Sigmoid colon (tissue), 6 donors: ENCODE measurements at regions not wholly inside any gene's neighbourhood (a gene's known extent, or its start where the extent isn't known, plus 50 kb on each side); places are given as distances from the start of the nearest gene placed in this dataset.

ENCODE experiments used
- DNase-seq: peaks from one replicate; pipeline ENCODE4 v3.0.0-alpha.2; 2019
- H3K27ac ChIP-seq, 4 donors: fragments of 200-600 bp; sonication (generic); one replicate each; pipeline ENCODE4 v1.5.1; 2016 to 2019; ENCODE audit warnings: mild to moderate bottlenecking in 1 of 4
- H3K27me3 ChIP-seq, 3 donors: fragments of 200-600 bp; sonication (generic); one replicate each; pipeline ENCODE4 v1.5.1; 2019; ENCODE audit warnings: mild to moderate bottlenecking in 1 of 3
- H3K36me3 ChIP-seq, 4 donors: fragments of 200-600 bp; sonication (generic); one replicate each; pipeline ENCODE4 v1.5.1; 2016 to 2019
- H3K4me1 ChIP-seq, 4 donors: fragments of 200-600 bp; sonication (generic); one replicate each; pipeline ENCODE4 v1.5.1; 2017 to 2019
- H3K4me3 ChIP-seq, 4 donors: fragments of 200-600 bp; sonication (generic); one replicate each; pipeline ENCODE4 v1.5.1; 2017 to 2019; ENCODE audit warnings: mild to moderate bottlenecking in 2 of 4, moderate library complexity in 1 of 4
- H3K9me3 ChIP-seq, 4 donors: fragments of 200-600 bp in 3 of 4; sonication (generic) in 3 of 4; one replicate each; pipeline versions ENCODE4 v1.5.1 to v1.6.1; 2013 to 2019
- CTCF ChIP-seq, 4 experiments: fragments of 450-650 bp in 3 of 4; fragments of 200-600 bp in 1 of 4; IDR thresholded peaks; one replicate each; pipeline ENCODE4 v1.5.1; 2016 to 2019; ENCODE audit warnings: antibody characterized with exemption in 4 of 4, mild to moderate bottlenecking in 3 of 4, moderate library complexity in 2 of 4
- EP300 ChIP-seq, 4 donors: sonication (generic); formaldehyde crosslinking; IDR thresholded peaks; one replicate each; pipeline ENCODE4 v1.6.1; 2017; ENCODE audit warnings: antibody characterized with exemption in 4 of 4
- POLR2A ChIP-seq, 2 donors: fragments of 450-650 bp; IDR thresholded peaks; one replicate each; pipeline ENCODE4 v1.6.1; 2016; ENCODE audit warnings: antibody characterized with exemption in 2 of 2, mild to moderate bottlenecking in 2 of 2, moderate library complexity in 2 of 2
- POLR2AphosphoS5 ChIP-seq, 4 donors: sonication (generic); formaldehyde crosslinking; IDR thresholded peaks; one replicate each; pipeline ENCODE4 v1.6.1; 2017; ENCODE audit warnings: antibody characterized with exemption in 4 of 4
- WGBS, 2 donors: extraction: QIAGEN DNeasy Blood & Tissue Kit; methylation state at CpG; one replicate each; pipeline ENCODE4 v1.1.7; 2013; 5-methylcytosine and 5-hydroxymethylcytosine counted together
- intact Hi-C: fragments of 100-400 bp; cut with DNase I; formaldehyde crosslinking; loops from one replicate; pipeline ENCODE4 v1.15.1; 2023
- donor health status: healthy with polysubstance abuse.
- donor health status: healthy.

- no peak overlapping the region for H3K27ac ChIP-seq
- H3K27me3 ChIP-seq = no peaks in the 10 kb centered on the region
- no peaks in the 10 kb centered on the region for H3K9me3 ChIP-seq
- no peaks in the 10 kb centered on the region for H3K36me3 ChIP-seq
- WGBS, 2 donors = 92 to 94% methylated on average over 3 of the region's 3 CpGs
- H3K4me1 ChIP-seq = no peaks in the 10 kb centered on the region
- no peak for DNase-seq
- no peak overlapping the region for H3K4me3 ChIP-seq
- TF ChIP-seq CTCF (IDR thresholded peaks at IDR 0.05) = no peak
- intact Hi-C loops = loop anchor here (5.0 kb wide), 2 partner anchors 459 to 659 kb away; no protein-coding TSS in a partner anchor
Measured at GRCh38 chr15:81483496-81483895, 109.5 kb upstream of the TMC3 start.

- H3K9me3 ChIP-seq = no peaks in the 10 kb centered on the region
- H3K4me1 ChIP-seq = no peaks in the 10 kb centered on the region
- no peak overlapping the region for H3K27ac ChIP-seq
- H3K36me3 ChIP-seq = no peaks in the 10 kb centered on the region
- TF ChIP-seq EP300 (IDR thresholded peaks at IDR 0.05) = no peak
- TF ChIP-seq CTCF (IDR thresholded peaks at IDR 0.05) = no peak
- no peak for TF ChIP-seq POLR2A (IDR thresholded peaks at IDR 0.05)
- TF ChIP-seq POLR2AphosphoS5 (IDR thresholded peaks at IDR 0.05) = no peak
- H3K4me3 ChIP-seq = no peak overlapping the region
- no peak for DNase-seq
- H3K27me3 ChIP-seq = no peaks in the 10 kb centered on the region
- intact Hi-C loops = loop anchor here (2.0 to 5.0 kb wide), 5 partner anchors 71 to 717 kb away; partner anchors contain the start of gene MEX3B
- 79 to 84% methylated on average over 7 of the region's 7 CpGs for WGBS, 2 donors
Measured at GRCh38 chr15:81481346-81481745, 107.3 kb upstream of the TMC3 start.

GRCh38 chr15:81480645-81481053, 106.6 kb upstream of the TMC3 start:
- DNase-seq = no peak
- H3K27ac ChIP-seq = no peak overlapping the region
- H3K9me3 ChIP-seq = no peaks in the 10 kb centered on the region
- H3K27me3 ChIP-seq = no peaks in the 10 kb centered on the region
- TF ChIP-seq CTCF (IDR thresholded peaks at IDR 0.05) (peak; percentile 58 to 90 (median 86)), POLR2AphosphoS5 (IDR thresholded peaks at IDR 0.05) (no peak)
- no peak overlapping the region for H3K4me3 ChIP-seq
- H3K4me1 ChIP-seq = no peaks in the 10 kb centered on the region
- intact Hi-C loops = loop anchor here (2.0 to 5.0 kb wide), 5 partner anchors 70 to 718 kb away; partner anchors contain the start of gene MEX3B
- 45 to 49% methylated on average over 7 of the region's 7 CpGs for WGBS, 2 donors
- no peaks in the 10 kb centered on the region for H3K36me3 ChIP-seq

- no peak for DNase-seq
- no peak for TF ChIP-seq EP300 (IDR thresholded peaks at IDR 0.05)
- no peak for TF ChIP-seq POLR2AphosphoS5 (IDR thresholded peaks at IDR 0.05)
- TF ChIP-seq CTCF (IDR thresholded peaks at IDR 0.05) = no peak
- 17 to 71% methylated on average over 2 of the region's 2 CpGs for WGBS, 2 donors
- no peak overlapping the region for H3K27ac ChIP-seq
- H3K27me3 ChIP-seq = no peaks in the 10 kb centered on the region
- intact Hi-C loops = no loop called here
- H3K36me3 ChIP-seq = no peaks in the 10 kb centered on the region
- H3K4me1 ChIP-seq = no peaks in the 10 kb centered on the region
- H3K4me3 ChIP-seq = no peak overlapping the region
- no peaks in the 10 kb centered on the region for H3K9me3 ChIP-seq
Measured at GRCh38 chr15:81478354-81478753, 104.3 kb upstream of the TMC3 start.

- TF ChIP-seq EP300 (IDR thresholded peaks at IDR 0.05) (no peak), POLR2AphosphoS5 (IDR thresholded peaks at IDR 0.05) (no peak), CTCF (IDR thresholded peaks at IDR 0.05) (no peak), POLR2A (IDR thresholded peaks at IDR 0.05) (no peak)
- Histone ChIP-seq H3K4me3 (no peak overlapping the region), H3K9me3 (no peaks in the 10 kb centered on the region), H3K27me3 (no peaks in the 10 kb centered on the region), H3K27ac (no peak overlapping the region), H3K4me1 (no peaks in the 10 kb centered on the region), H3K36me3 (no peaks in the 10 kb centered on the region)
- no peak for DNase-seq
- 76 to 88% methylated on average over 1 of the region's 1 CpG for WGBS, 2 donors
- intact Hi-C loops = no loop called here
Measured at GRCh38 chr15:81475926-81476325, 101.9 kb upstream of the TMC3 start.
